PFSK-1 (cell line): ENCODE measurements at regions not wholly inside any gene's neighbourhood (a gene's known extent, or its start where the extent isn't known, plus 50 kb on each side); places are given as distances from the start of the nearest gene placed in this dataset.

Experiments
- FOXP2 ChIP-seq: optimal IDR thresholded peaks from 2 replicates; pipeline ENCODE3; 2011; ENCODE audit warnings: borderline replicate concordance, control low read depth, inconsistent platforms; ENCODE audit not compliant: insufficient read depth; ENCODE audit errors: extremely low read length, extremely low read depth
- POLR2AphosphoS5 ChIP-seq: IDR thresholded peaks from 2 replicates; pipeline ENCODE4 v1.6.1; 2012; ENCODE audit warnings: low read depth, mild to moderate bottlenecking, control low read depth, low read length, moderate library complexity
- REST ChIP-seq, 2 experiments: IDR thresholded peaks; 2 replicates each; pipeline versions ENCODE4 v1.6.1 to v1.8.0; 2011 to 2012; ENCODE audit warnings: low read depth in 2 of 2, low read length in 2 of 2, control low read depth in 1 of 2, inconsistent platforms in 1 of 2, mild to moderate bottlenecking in 1 of 2, moderate library complexity in 1 of 2; ENCODE audit not compliant: insufficient read depth in 1 of 2
- SIN3A ChIP-seq: IDR thresholded peaks from 2 replicates; pipeline ENCODE4 v1.6.1; 2012; ENCODE audit warnings: mild to moderate bottlenecking, low read length, moderate library complexity, borderline replicate concordance; ENCODE audit not compliant: insufficient read depth
- TAF1 ChIP-seq: IDR thresholded peaks from 2 replicates; pipeline ENCODE4 v1.6.1; 2012; ENCODE audit warnings: low read length, control low read depth, borderline replicate concordance; ENCODE audit not compliant: insufficient read depth

GRCh38 chr7:15857026-15857425, 170.5 kb upstream of the MEOX2 start:
- TF ChIP-seq TAF1 (no peak), SIN3A (no peak), POLR2AphosphoS5 (no peak), REST (IDR thresholded peaks at IDR 0.05; ENCODE audit: insufficient read depth in 1 of 2, low read depth in 2 of 2, low read length in 2 of 2) (no peak), FOXP2 (no peak)

DNA sequence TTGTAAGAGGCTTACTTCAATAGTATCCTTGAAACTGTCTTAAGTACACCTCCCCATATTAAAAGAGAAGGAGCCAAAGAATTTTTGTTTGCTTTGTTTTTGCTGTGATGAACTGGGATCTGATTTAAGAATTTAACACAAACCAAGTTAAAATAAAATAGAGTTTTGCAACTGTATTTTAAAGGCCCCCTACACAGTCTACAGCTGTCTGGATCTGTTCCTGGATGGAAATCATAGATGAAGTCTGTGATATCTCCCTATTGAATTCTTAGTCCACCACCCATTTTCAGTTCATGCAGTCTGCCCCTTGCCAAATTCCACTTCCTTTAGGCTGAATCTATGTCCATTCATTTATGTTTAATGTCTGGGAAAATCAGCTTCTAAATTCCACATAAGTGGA, 169.8 kb upstream of the MEOX2 start:
- TF ChIP-seq SIN3A (no peak), REST (IDR thresholded peaks at IDR 0.05; ENCODE audit: insufficient read depth in 1 of 2, low read depth in 2 of 2, low read length in 2 of 2) (no peak), POLR2AphosphoS5 (no peak), FOXP2 (no peak), TAF1 (no peak)

DNA sequence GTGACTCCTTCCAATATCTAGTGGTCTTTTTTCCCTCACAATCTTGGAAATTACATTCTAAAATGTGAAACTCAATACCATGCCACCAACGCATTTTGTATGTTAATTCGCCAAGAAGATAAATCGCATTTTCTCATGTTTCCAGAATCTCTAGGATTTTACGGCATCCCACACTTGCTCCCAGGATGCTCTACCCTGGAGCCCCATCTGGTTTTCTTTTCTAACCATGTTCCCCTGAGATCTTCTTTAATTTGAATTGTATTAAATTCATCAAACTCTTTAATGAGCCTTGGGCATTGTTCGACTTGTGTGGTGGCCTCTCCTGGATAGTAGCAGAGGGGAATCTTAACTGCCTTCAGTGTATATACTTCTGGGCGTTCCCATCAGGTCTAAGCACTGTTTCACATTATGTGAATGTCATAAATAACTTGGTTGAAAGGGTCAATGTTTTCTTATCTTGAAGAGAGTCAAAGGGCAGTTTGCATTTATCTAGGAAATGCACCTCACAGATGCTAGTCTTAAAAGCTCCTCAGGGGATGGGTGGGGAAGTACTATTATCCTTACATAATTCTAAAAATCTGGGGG, 169.1 kb upstream of the MEOX2 start:
- TF ChIP-seq REST (IDR thresholded peaks at IDR 0.05; ENCODE audit: insufficient read depth in 1 of 2, low read depth in 2 of 2, low read length in 2 of 2) (no peak), SIN3A (no peak), FOXP2 (no peak), POLR2AphosphoS5 (no peak), TAF1 (no peak)

DNA sequence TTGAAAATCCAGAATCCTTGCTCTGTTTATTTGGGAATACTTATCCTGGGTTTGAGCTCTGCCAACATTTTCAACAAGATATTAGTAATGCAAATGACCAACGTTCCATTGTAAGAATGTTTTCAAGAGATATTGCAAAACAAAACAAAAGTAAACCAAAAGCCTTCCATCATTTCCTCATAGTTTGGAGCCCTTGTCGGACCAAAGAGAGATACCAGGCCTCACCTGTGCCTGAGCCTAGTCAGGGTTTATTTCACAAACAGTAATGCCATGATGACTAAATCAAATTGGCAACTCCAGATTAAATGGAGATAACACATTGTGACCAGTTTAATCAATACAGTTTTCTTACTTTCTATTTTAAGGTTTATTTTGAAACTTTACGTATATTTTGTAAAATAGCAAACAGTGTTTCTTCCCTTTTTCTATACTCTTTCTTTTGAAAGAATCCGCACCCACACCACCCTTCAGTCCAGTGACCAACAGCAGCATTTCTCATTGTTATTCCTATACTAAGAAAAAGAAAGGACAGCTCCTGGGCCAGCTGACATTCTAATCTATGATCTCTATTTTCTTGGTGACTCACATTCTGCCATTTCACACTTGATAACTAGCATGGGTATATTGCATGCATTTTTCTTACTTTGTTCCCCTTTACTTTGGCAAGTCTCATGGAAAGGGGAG, 168.5 kb upstream of the MEOX2 start:
- no peak for TF ChIP-seq TAF1
- TF ChIP-seq SIN3A: no peak
- TF ChIP-seq REST (IDR thresholded peaks at IDR 0.05; ENCODE audit: insufficient read depth in 1 of 2, low read depth in 2 of 2, low read length in 2 of 2): peak in 1 of 2 experiments; percentile 71; a peak in 2 of 4 replicates
- no peak for TF ChIP-seq FOXP2
- TF ChIP-seq POLR2AphosphoS5: no peak
